ENCODE measurements at regions not wholly inside any gene's neighbourhood (a gene's known extent, or its start where the extent isn't known, plus 50 kb on each side); places are given as distances from the start of the nearest gene placed in this dataset.
A peak's percentile ranks its signal among the peaks of the same experiment; 100 is the strongest.

GRCh38 chr12:123077298-123078119 lies 73.4 kb downstream of the PITPNM2 start:
- no peak for DNase-seq (ENCODE audit: low read depth)

GRCh38 chr12:123076604-123077297 lies 74.1 kb downstream of the PITPNM2 start:
- DNase-seq (ENCODE audit: low read depth) = no peak

GRCh38 chr12:123075646-123076171 lies 75.2 kb downstream of the PITPNM2 start:
- no peak for DNase-seq (ENCODE audit: low read depth)

- DNase-seq (ENCODE audit: low read depth) = no peak
Measured at GRCh38 chr12:123075087-123075645, 75.7 kb downstream of the PITPNM2 start.

- DNase-seq (ENCODE audit: low read depth) = no peak
Measured at GRCh38 chr12:123073962-123074801, 76.7 kb downstream of the PITPNM2 start.

- no peak for DNase-seq (ENCODE audit: low read depth)
Measured at GRCh38 chr12:123073292-123073691, 77.6 kb downstream of the PITPNM2 start.

- DNase-seq (ENCODE audit: low read depth) = no peak
Measured at GRCh38 chr12:123071857-123072256, 79.0 kb downstream of the PITPNM2 start.

- no peak for DNase-seq (ENCODE audit: low read depth)
Measured at GRCh38 chr12:123071099-123071800, 79.6 kb downstream of the PITPNM2 start.

GRCh38 chr12:123070267-123071081 lies 80.4 kb downstream of the PITPNM2 start:
- no peak for DNase-seq (ENCODE audit: low read depth)

GRCh38 chr12:123069436-123070266 lies 81.2 kb downstream of the PITPNM2 start:
- no peak for DNase-seq (ENCODE audit: low read depth)

GRCh38 chr12:123067654-123068053 lies 83.2 kb downstream of the PITPNM2 start:
- no peak for DNase-seq (ENCODE audit: low read depth)

GRCh38 chr12:123066384-123066710 lies 84.5 kb downstream of the PITPNM2 start:
- DNase-seq (ENCODE audit: low read depth) = no peak

- no peak for DNase-seq (ENCODE audit: low read depth)
Measured at GRCh38 chr12:123065676-123066383, 85.1 kb downstream of the PITPNM2 start.

- DNase-seq (ENCODE audit: low read depth) = no peak
Measured at GRCh38 chr12:123064885-123065619, 84.6 kb downstream of the ARL6IP4 start.

GRCh38 chr12:123064366-123064765 lies 83.9 kb downstream of the ARL6IP4 start:
- no peak for DNase-seq (ENCODE audit: low read depth)

- DNase-seq (ENCODE audit: low read depth) = no peak
Measured at GRCh38 chr12:123063535-123063934, 83.1 kb downstream of the ARL6IP4 start.

GRCh38 chr12:123062681-123063486 lies 82.4 kb downstream of the ARL6IP4 start:
- DNase-seq (ENCODE audit: low read depth) = peak; percentile 60

Data from GM04504 (cell line).